NT2/D1 (cell line): ENCODE measurements at regions not wholly inside any gene's neighbourhood (a gene's known extent, or its start where the extent isn't known, plus 50 kb on each side); places are given as distances from the start of the nearest gene placed in this dataset.

Source experiments
- DNase-seq: peaks from one replicate; pipeline ENCODE4 v3.0.0-alpha.2; 2011; ENCODE audit warnings: low read depth, low spot score
- H3K27me3 ChIP-seq: 2 replicates; pipeline ENCODE4 v1.6.0; 2011; ENCODE audit warnings: mild to moderate bottlenecking; ENCODE audit not compliant: insufficient read length, insufficient read depth
- H3K36me3 ChIP-seq: 2 replicates; pipeline ENCODE4 v1.6.1; 2011; ENCODE audit warnings: mild to moderate bottlenecking, low read length, mixed read lengths; ENCODE audit not compliant: insufficient read depth, insufficient read length
- H3K4me1 ChIP-seq: 2 replicates; pipeline ENCODE4 v1.5.1; 2011; ENCODE audit not compliant: insufficient read depth, insufficient read length
- H3K4me3 ChIP-seq: 2 replicates; pipeline ENCODE4 v1.5.1; 2011; ENCODE audit warnings: low read depth; ENCODE audit not compliant: insufficient read length
- H3K9ac ChIP-seq: 2 replicates; pipeline ENCODE4 v1.6.0; 2011; ENCODE audit warnings: low read depth; ENCODE audit not compliant: insufficient read length
- H3K9me3 ChIP-seq: 2 replicates; pipeline ENCODE4 v1.5.1; 2011; ENCODE audit warnings: mild to moderate bottlenecking, low read length; ENCODE audit not compliant: insufficient read depth
- SUZ12 ChIP-seq: IDR thresholded peaks from 2 replicates; pipeline ENCODE4 v1.6.1; 2011; ENCODE audit not compliant: insufficient read length, insufficient read depth; ENCODE audit errors: extremely low read depth
- YY1 ChIP-seq: IDR thresholded peaks from 2 replicates; pipeline ENCODE4 v1.6.1; 2011; ENCODE audit not compliant: insufficient read length, insufficient read depth
- ZNF274 ChIP-seq: IDR thresholded peaks from 2 replicates; pipeline ENCODE4 v1.6.1; 2011; ENCODE audit warnings: mild to moderate bottlenecking, low read depth, low read length

DNA sequence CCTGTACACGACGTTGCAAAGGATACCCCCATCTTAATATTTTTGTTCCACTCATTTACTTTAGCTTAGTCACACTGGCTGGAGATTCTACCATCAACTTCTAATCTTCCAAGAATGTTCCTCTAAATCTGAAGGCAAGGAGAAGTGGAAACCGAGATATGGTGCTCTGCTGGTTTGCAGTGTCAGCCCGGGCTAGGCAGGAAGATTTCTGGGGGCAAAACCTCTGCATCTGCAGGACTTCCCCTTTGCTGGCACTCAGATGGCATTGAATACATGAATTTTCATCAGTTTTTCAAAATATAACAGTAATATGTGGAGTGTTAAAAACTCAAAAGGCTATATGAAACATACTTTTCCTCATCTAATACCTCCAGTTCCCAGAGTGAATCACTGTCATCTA lies 240.4 kb downstream of the RPLP1 start:
- Histone ChIP-seq H3K9me3 (peaks cover 23% of the 10 kb centered on the region; the same call in 1 of the 2 replicates), H3K4me1 (no peaks in the 10 kb centered on the region), H3K4me3 (no peak overlapping the region), H3K9ac (no peak overlapping the region), H3K36me3 (no peaks in the 10 kb centered on the region), H3K27me3 (no peaks in the 10 kb centered on the region)
- no peak for TF ChIP-seq YY1
- TF ChIP-seq ZNF274: no peak
- no peak for TF ChIP-seq SUZ12
- DNase-seq: no peak

DNA sequence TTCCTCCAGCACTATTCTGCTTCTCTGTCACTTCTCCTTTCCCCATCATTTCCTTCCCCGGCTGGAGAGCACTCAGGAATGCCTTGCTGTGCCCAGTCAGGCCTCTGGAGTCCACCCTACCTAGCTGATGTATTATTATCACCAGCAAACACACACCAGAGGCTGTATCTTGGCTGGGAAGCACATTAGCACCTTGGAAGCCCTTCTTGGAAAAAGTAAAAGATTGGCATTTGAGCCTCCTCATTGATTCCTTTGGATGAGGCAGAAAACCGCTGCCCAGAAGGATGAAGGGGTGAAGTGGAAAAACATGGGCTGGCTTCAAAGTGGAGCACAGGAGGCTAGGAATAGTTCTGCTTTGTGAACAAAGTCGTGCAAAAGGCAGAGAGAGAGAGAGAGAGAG lies 244.3 kb downstream of the RPLP1 start:
- no peaks in the 10 kb centered on the region for H3K9me3 ChIP-seq
- H3K27me3 ChIP-seq: no peaks in the 10 kb centered on the region
- H3K4me1 ChIP-seq: no peaks in the 10 kb centered on the region
- TF ChIP-seq YY1: no peak
- no peak for TF ChIP-seq SUZ12
- TF ChIP-seq ZNF274: no peak
- no peaks in the 10 kb centered on the region for H3K36me3 ChIP-seq
- no peak overlapping the region for H3K9ac ChIP-seq
- H3K4me3 ChIP-seq: no peak overlapping the region
- no peak for DNase-seq

DNA sequence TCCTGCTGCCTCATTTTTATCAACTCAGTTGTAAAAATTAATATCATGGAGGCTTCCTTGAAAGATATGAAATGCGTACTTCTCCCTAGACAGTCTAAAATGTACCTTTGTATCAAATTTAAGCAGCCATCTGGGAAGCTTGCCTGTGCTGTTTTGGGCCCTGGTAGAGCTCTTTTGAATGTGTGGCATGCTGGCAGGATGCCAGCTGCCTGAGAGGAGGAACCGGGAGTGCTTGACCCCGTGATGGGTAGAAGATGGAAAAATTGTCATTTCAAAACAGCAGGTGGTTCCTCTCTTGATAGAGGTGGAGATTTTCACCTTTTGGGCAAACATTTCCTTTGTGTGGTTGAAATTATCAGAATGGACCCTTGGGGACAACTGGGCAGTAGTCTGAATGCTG lies 245.3 kb downstream of the RPLP1 start:
- DNase-seq: no peak
- no peak for TF ChIP-seq YY1
- no peak for TF ChIP-seq SUZ12
- TF ChIP-seq ZNF274: no peak
- no peak overlapping the region for H3K4me3 ChIP-seq
- H3K9me3 ChIP-seq: no peaks in the 10 kb centered on the region
- no peaks in the 10 kb centered on the region for H3K27me3 ChIP-seq
- H3K36me3 ChIP-seq: no peaks in the 10 kb centered on the region
- no peak overlapping the region for H3K9ac ChIP-seq
- no peaks in the 10 kb centered on the region for H3K4me1 ChIP-seq

DNA sequence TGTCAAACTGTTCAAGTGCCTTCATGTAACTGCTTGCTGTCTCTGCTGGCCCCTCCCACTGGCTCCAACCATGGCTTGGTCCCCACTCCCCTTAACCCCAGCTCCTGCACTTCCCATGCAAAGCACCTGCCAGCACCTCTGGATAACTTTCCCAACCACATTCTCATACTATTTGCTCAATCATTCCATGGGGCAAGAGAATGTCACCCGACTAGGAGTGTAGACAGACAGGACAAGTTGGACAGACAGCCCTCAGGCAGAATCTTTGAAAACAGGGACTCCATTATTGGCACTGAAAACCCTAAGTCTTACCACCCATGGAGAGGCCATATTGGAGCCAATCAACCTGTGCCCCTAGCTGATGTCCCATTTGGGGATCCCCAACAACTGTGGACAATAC lies 246.5 kb downstream of the RPLP1 start:
- no peaks in the 10 kb centered on the region for H3K27me3 ChIP-seq

DNA sequence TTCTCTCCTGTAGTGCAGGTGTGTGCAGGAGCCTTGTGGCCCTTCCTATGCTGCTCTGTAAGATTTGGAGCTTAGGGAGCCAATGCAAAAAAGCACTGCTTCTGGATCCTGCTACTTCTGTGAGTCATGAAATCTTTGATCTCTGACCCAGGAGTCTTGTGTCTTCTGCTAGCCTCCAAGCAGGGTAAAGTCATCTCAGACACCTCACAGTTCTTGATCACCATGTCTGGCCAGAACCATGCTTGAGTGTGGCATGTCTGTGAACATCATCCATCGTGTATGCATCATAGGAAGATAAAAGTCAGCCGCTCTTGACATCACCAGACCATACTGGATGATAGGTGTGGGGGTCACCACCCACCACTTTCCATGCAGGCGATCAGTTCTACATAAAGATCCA lies 247.8 kb downstream of the RPLP1 start:
- no peak for TF ChIP-seq SUZ12
- TF ChIP-seq YY1: no peak
- no peak for TF ChIP-seq ZNF274
- Histone ChIP-seq H3K27me3 (no peaks in the 10 kb centered on the region), H3K9ac (no peak overlapping the region), H3K9me3 (peaks cover 8% of the 10 kb centered on the region; the same call in 1 of the 2 replicates), H3K4me1 (no peaks in the 10 kb centered on the region), H3K4me3 (no peak overlapping the region), H3K36me3 (no peaks in the 10 kb centered on the region)
- no peak for DNase-seq

More for the DNA sequence above, 246.5 kb downstream of the RPLP1 start:
- H3K9ac ChIP-seq: no peak overlapping the region
- DNase-seq: no peak
- no peaks in the 10 kb centered on the region for H3K36me3 ChIP-seq
- no peak overlapping the region for H3K4me3 ChIP-seq
- no peaks in the 10 kb centered on the region for H3K4me1 ChIP-seq
- TF ChIP-seq SUZ12 (no peak), YY1 (no peak), ZNF274 (no peak)
- peaks cover 8% of the 10 kb centered on the region; the same call in 1 of the 2 replicates for H3K9me3 ChIP-seq

DNA sequence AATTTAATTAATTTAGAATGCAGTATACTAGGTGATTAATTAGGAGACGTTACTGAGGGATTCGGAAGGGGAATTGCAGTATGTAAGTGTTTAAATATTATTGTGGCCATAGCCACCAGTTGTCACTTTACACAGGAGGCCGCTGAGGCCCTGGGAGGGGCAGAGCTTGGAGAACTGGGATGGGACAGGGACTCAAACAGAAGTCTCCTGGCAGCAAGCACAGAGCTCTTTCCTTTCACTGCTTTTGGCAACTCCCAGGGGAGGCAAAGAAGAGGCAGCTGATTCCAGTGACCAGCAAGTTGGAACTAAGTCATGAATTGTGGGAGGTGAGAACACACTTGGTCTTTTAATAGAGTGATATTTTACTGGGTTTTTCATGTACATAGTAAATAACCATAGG lies 248.6 kb downstream of the RPLP1 start:
- DNase-seq: no peak
- TF ChIP-seq ZNF274: no peak
- no peak for TF ChIP-seq YY1
- TF ChIP-seq SUZ12: no peak
- no peaks in the 10 kb centered on the region for H3K36me3 ChIP-seq
- H3K27me3 ChIP-seq: no peaks in the 10 kb centered on the region
- H3K4me3 ChIP-seq: no peak overlapping the region
- peaks cover 8% of the 10 kb centered on the region; the same call in 1 of the 2 replicates for H3K9me3 ChIP-seq
- H3K9ac ChIP-seq: no peak overlapping the region
- H3K4me1 ChIP-seq: no peaks in the 10 kb centered on the region

DNA sequence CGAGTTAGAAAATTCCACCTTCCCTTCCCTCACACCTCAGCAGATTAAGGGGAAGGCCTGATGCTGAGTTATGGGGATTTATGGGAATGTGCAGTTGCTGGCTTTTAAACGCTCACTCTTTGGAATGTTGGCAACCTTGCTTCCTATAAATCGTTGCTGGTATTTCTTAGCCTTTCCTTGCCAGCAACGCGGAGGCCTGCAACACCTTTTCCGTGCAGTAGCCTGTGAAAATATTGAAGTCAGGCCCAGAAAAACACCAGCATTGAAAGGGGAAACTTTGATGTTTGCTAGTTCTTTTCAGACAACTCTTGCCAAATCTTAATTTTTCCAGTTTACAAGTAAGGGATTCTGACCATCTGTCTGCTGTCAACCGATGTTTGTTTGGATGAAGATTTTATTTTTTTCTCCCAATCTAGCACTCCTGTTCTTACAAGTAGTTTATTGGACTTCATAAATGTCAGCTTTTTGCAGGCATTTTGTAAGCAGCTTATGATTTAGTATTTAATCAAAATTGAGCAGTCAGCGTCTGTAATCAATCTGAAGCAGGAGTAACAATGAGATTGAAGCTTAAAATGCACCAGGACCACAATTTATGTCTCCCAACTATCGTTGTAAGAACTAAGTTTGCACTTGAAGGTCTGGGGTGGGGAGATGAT lies 251.0 kb downstream of the RPLP1 start:
- no peaks in the 10 kb centered on the region for H3K27me3 ChIP-seq
- no peak for TF ChIP-seq SUZ12
- no peak for TF ChIP-seq ZNF274
- TF ChIP-seq YY1: no peak
- peaks cover 8% of the 10 kb centered on the region; the same call in 1 of the 2 replicates for H3K9me3 ChIP-seq
- no peak for DNase-seq
- H3K36me3 ChIP-seq: no peaks in the 10 kb centered on the region
- H3K4me1 ChIP-seq: no peaks in the 10 kb centered on the region
- H3K4me3 ChIP-seq: no peak overlapping the region
- H3K9ac ChIP-seq: no peak overlapping the region

DNA sequence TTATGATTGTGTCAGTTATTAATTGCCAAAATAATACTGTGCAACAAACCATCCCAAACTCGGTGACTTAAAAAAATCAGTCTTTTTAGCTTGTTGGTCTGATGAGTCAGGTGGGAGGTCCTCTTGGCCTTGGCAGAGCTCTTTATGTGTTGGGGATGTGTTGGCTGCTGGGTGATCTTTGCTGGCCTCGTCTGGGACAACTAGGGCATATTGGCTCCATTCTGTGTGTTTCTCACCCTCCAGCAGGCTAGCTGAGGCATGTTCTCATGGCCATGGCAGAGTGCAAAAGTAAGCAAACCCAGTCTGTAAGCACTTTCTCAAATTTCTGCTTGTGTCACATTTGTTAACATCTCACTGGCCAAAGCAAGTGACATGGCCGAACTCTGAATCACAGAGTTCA lies 251.6 kb downstream of the RPLP1 start:
- Histone ChIP-seq H3K36me3 (no peaks in the 10 kb centered on the region), H3K9ac (no peak overlapping the region), H3K4me3 (no peak overlapping the region), H3K27me3 (no peaks in the 10 kb centered on the region), H3K4me1 (no peaks in the 10 kb centered on the region), H3K9me3 (peaks cover 8% of the 10 kb centered on the region; the same call in 1 of the 2 replicates)
- TF ChIP-seq SUZ12: no peak
- DNase-seq: no peak
